Kidney (tissue), 13 donors: ENCODE measurements at regions not wholly inside any gene's neighbourhood (a gene's known extent, or its start where the extent isn't known, plus 50 kb on each side); places are given as distances from the start of the nearest gene placed in this dataset.
"Not testable (repeated sequence)": the region's sequence is repeated elsewhere in the genome, so short reads cannot be mapped to it uniquely, and the experiment has no call there.

Experiments
- DNase-seq, 5 donors: peaks; one replicate each; pipeline ENCODE4 v3.0.0-alpha.2; 2013 to 2020
- FAIRE-seq: peaks from 2 replicates; lab custom pipeline; 2012; peaks lifted over from hg19 to GRCh38; lab: Jason Lieb, UNC
- H3K27ac ChIP-seq, 2 donors: one replicate each; pipeline ENCODE4 v1.7.0; 2013; ENCODE audit warnings: low read depth in 2 of 2, low read length in 2 of 2, inconsistent platforms in 1 of 2
- H3K27me3 ChIP-seq: one replicate; pipeline ENCODE4 v1.7.1; 2013; ENCODE audit warnings: low read length, inconsistent platforms; ENCODE audit not compliant: control insufficient read depth, insufficient read depth
- H3K36me3 ChIP-seq, 3 donors: one replicate each; pipeline versions ENCODE4 v1.7.0 to v1.7.1; 2013; ENCODE audit warnings: low read length in 3 of 3, control low read depth in 1 of 3, inconsistent platforms in 1 of 3; ENCODE audit not compliant: insufficient read depth in 3 of 3, control insufficient read depth in 2 of 3
- H3K4me1 ChIP-seq, 3 donors: one replicate each; pipeline versions ENCODE4 v1.7.0 to v1.7.1; 2013; ENCODE audit warnings: low read length in 3 of 3, inconsistent platforms in 1 of 3, low read depth in 1 of 3; ENCODE audit not compliant: control insufficient read depth in 2 of 3, insufficient read depth in 2 of 3
- H3K4me3 ChIP-seq, 3 donors: one replicate each; pipeline versions ENCODE4 v1.7.0 to v1.8.1; 2013; ENCODE audit warnings: low read length in 3 of 3, control low read depth in 1 of 3, inconsistent platforms in 1 of 3
- H3K9ac ChIP-seq, 3 donors: one replicate each; pipeline versions ENCODE4 v1.7.0 to v1.7.1; 2013; ENCODE audit warnings: low read length in 3 of 3, control low read depth in 1 of 3, inconsistent platforms in 1 of 3
- H3K9me3 ChIP-seq, 3 donors: one replicate each; pipeline versions ENCODE4 v1.7.0 to v1.7.1; 2013; ENCODE audit warnings: low read length in 3 of 3, control low read depth in 1 of 3, inconsistent platforms in 1 of 3; ENCODE audit not compliant: control insufficient read depth in 2 of 3, insufficient read depth in 1 of 3
- CTCF ChIP-seq: IDR thresholded peaks from 3 replicates; pipeline ENCODE4 v1.5.1; 2012; ENCODE audit warnings: mild to moderate bottlenecking, moderate library complexity, borderline replicate concordance; ENCODE audit not compliant: insufficient read depth; ENCODE audit errors: extremely low read depth
- intact Hi-C: fragments of 100-400 bp; cut with DNase I; formaldehyde crosslinking; loops from one replicate; pipeline ENCODE4 v1.11.1; 2022
- donor health status: control.
- donor health status: control.
- donor health status: control.
- donor health status: control.
- donor health status: control.
- donor health status: DM: yes; HTN: yes; CAD: no.
- donor health status: Normal renal cell carcinoma (clear cell type).

- H3K4me3 ChIP-seq, result no peak overlapping the region
- TF ChIP-seq CTCF, result no peak
- no peaks in the 10 kb centered on the region for H3K36me3 ChIP-seq
- H3K4me1 ChIP-seq, result no peaks in the 10 kb centered on the region
- intact Hi-C loops, result no loop called here
- no peaks in the 10 kb centered on the region for H3K27me3 ChIP-seq
- no peak overlapping the region for H3K9ac ChIP-seq
- no peaks in the 10 kb centered on the region for H3K9me3 ChIP-seq
- FAIRE-seq (no peak), DNase-seq (no peak)
- H3K27ac ChIP-seq, result no peak overlapping the region
Measured at GRCh38 chr5:118327389-118327788, 661.0 kb downstream of the DTWD2 start.

GRCh38 chr5:118326481-118327045 lies 661.8 kb downstream of the DTWD2 start:
- Histone ChIP-seq H3K27me3 (no peaks in the 10 kb centered on the region), H3K27ac (no peak overlapping the region), H3K36me3 (no peaks in the 10 kb centered on the region), H3K9me3 (peaks cover 0 to 4% (median 0%) of the 10 kb centered on the region in 3 donors), H3K4me3 (no peak overlapping the region), H3K4me1 (no peaks in the 10 kb centered on the region), H3K9ac (no peak overlapping the region)
- TF ChIP-seq CTCF, result no peak
- intact Hi-C loops, result no loop called here
- DNase-seq (no peak), FAIRE-seq (no peak)

- no peak overlapping the region for H3K27ac ChIP-seq
- intact Hi-C loops, result no loop called here
- H3K9me3 ChIP-seq, result peaks cover 0 to 4% (median 0%) of the 10 kb centered on the region in 3 donors
- no peak overlapping the region for H3K4me3 ChIP-seq
- H3K36me3 ChIP-seq, result no peaks in the 10 kb centered on the region
- DNase-seq (no peak), FAIRE-seq (no peak)
- no peaks in the 10 kb centered on the region for H3K27me3 ChIP-seq
- TF ChIP-seq CTCF, result no peak
- H3K9ac ChIP-seq, result no peak overlapping the region
- no peaks in the 10 kb centered on the region for H3K4me1 ChIP-seq
Measured at GRCh38 chr5:118325931-118326330, 662.4 kb downstream of the DTWD2 start.

- FAIRE-seq, H3K4me1 ChIP-seq, H3K27me3 ChIP-seq, H3K4me3 ChIP-seq, H3K27ac ChIP-seq, H3K9me3 ChIP-seq, H3K36me3 ChIP-seq, intact Hi-C loops, DNase-seq, H3K9ac ChIP-seq: not testable (repeated sequence)
Measured at GRCh38 chr5:118323723-118324122, 664.6 kb downstream of the DTWD2 start.
